ENCODE measurements at regions not wholly inside any gene's neighbourhood (a gene's known extent, or its start where the extent isn't known, plus 50 kb on each side); places are given as distances from the start of the nearest gene placed in this dataset.
"Not testable (repeated sequence)": the region's sequence is repeated elsewhere in the genome, so short reads cannot be mapped to it uniquely, and the experiment has no call there.

GRCh38 chr3:4207672-4208071, 95.5 kb upstream of the SETMAR start:
- no peak for DNase-seq
- Histone ChIP-seq H3K9me3 (peaks cover 0 to 4% (median 2%) of the 10 kb centered on the region in 4 donors), H3K4me3 (no peak overlapping the region), H3K27me3 (no peaks in the 10 kb centered on the region), H3K4me1 (no peaks in the 10 kb centered on the region), H3K36me3 (no peaks in the 10 kb centered on the region), H3K27ac (no peak overlapping the region)
- intact Hi-C loops (cut with DNase I; ENCODE audit: low total_unique reads): no loop called here
- TF ChIP-seq CTCF (IDR thresholded peaks at IDR 0.05) (no peak), POLR2AphosphoS5 (IDR thresholded peaks at IDR 0.05) (no peak), EP300 (IDR thresholded peaks at IDR 0.05) (no peak), POLR2A (IDR thresholded peaks at IDR 0.05) (no peak)
- 33 to 40% (median 35%) methylated on average over 3 of the region's 3 CpGs for WGBS, 5 donors

- intact Hi-C loops (cut with DNase I; ENCODE audit: low total_unique reads): no loop called here
- no peak for DNase-seq
- WGBS, 5 donors: 88 to 93% (median 91%) methylated on average over 4 of the region's 4 CpGs
- TF ChIP-seq EP300 (IDR thresholded peaks at IDR 0.05) (no peak), POLR2AphosphoS5 (IDR thresholded peaks at IDR 0.05) (no peak), CTCF (IDR thresholded peaks at IDR 0.05) (no peak), POLR2A (IDR thresholded peaks at IDR 0.05) (no peak)
- no peaks in the 10 kb centered on the region for H3K27me3 ChIP-seq
- no peak overlapping the region for H3K27ac ChIP-seq
- H3K4me3 ChIP-seq: no peak overlapping the region
- H3K9me3 ChIP-seq: peaks cover 0 to 12% (median 5%) of the 10 kb centered on the region in 4 donors
- H3K36me3 ChIP-seq: no peaks in the 10 kb centered on the region
- H3K4me1 ChIP-seq: no peaks in the 10 kb centered on the region
These were observed 94.6 kb upstream of the SETMAR start for GRCh38 chr3:4208556-4208955.

GRCh38 chr3:4211610-4212009, 91.6 kb upstream of the SETMAR start:
- Histone ChIP-seq H3K9me3 (peaks cover 0 to 24% (median 11%) of the 10 kb centered on the region in 4 donors), H3K36me3 (no peaks in the 10 kb centered on the region), H3K4me3 (no peak overlapping the region), H3K4me1 (no peaks in the 10 kb centered on the region), H3K27me3 (no peaks in the 10 kb centered on the region), H3K27ac (no peak overlapping the region)
- TF ChIP-seq POLR2A (IDR thresholded peaks at IDR 0.05) (no peak), POLR2AphosphoS5 (IDR thresholded peaks at IDR 0.05) (no peak), CTCF (IDR thresholded peaks at IDR 0.05) (no peak), EP300 (IDR thresholded peaks at IDR 0.05) (no peak)
- DNase-seq: no peak
- WGBS, 5 donors: 19 to 49% (median 40%) methylated on average over 2 of the region's 2 CpGs
- intact Hi-C loops (cut with DNase I; ENCODE audit: low total_unique reads): no loop called here

GRCh38 chr3:4213420-4213819, 89.7 kb upstream of the SETMAR start:
- H3K9me3 ChIP-seq: peaks cover 0 to 24% (median 11%) of the 10 kb centered on the region in 4 donors
- intact Hi-C loops (cut with DNase I; ENCODE audit: low total_unique reads): not testable (repeated sequence)

GRCh38 chr3:4216974-4217373, 86.2 kb upstream of the SETMAR start:
- H3K27ac ChIP-seq; H3K36me3 ChIP-seq; H3K27me3 ChIP-seq; H3K4me3 ChIP-seq; intact Hi-C loops (cut with DNase I; ENCODE audit: low total_unique reads); DNase-seq: not testable (repeated sequence)
- Histone ChIP-seq H3K9me3 (peaks cover 0 to 21% (median 11%) of the 10 kb centered on the region in 4 donors), H3K4me1 (peaks cover 0 to 13% (median 0%) of the 10 kb centered on the region in 4 donors)
- WGBS, 5 donors: 79 to 97% (median 91%) methylated on average over 2 of the region's 2 CpGs

More at GRCh38 chr3:4213420-4213819, 89.7 kb upstream of the SETMAR start:
- H3K36me3 ChIP-seq, H3K27me3 ChIP-seq, H3K4me3 ChIP-seq, H3K27ac ChIP-seq, H3K4me1 ChIP-seq, DNase-seq: not testable (repeated sequence)
